ENCODE measurements at regions not wholly inside any gene's neighbourhood (a gene's known extent, or its start where the extent isn't known, plus 50 kb on each side); places are given as distances from the start of the nearest gene placed in this dataset.
"Not testable (repeated sequence)": the region's sequence is repeated elsewhere in the genome, so short reads cannot be mapped to it uniquely, and the experiment has no call there.

DNA sequence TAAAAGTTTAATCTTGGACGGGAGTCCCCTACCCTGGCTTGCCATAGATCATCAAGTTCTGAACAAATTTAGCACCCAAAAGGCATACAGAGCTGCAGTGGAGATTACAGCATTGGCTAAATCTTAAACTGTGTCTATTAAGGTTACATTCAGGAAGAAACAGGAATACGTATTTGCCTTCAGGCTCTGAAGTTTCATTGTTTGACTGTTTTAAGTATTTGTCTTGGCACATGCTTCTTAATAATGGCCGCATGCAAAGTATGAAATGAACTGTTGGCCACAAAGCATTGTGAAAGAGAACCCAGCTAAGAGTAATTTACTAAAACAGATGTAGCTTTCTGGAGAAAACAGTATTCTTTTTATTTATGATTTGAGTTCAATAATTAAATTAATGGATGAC lies 63.9 kb upstream of the CNEP1R1 start:
- DNase-seq (ENCODE audit: low read depth), result peak; percentile 67
- TF ChIP-seq, protein P1, sequence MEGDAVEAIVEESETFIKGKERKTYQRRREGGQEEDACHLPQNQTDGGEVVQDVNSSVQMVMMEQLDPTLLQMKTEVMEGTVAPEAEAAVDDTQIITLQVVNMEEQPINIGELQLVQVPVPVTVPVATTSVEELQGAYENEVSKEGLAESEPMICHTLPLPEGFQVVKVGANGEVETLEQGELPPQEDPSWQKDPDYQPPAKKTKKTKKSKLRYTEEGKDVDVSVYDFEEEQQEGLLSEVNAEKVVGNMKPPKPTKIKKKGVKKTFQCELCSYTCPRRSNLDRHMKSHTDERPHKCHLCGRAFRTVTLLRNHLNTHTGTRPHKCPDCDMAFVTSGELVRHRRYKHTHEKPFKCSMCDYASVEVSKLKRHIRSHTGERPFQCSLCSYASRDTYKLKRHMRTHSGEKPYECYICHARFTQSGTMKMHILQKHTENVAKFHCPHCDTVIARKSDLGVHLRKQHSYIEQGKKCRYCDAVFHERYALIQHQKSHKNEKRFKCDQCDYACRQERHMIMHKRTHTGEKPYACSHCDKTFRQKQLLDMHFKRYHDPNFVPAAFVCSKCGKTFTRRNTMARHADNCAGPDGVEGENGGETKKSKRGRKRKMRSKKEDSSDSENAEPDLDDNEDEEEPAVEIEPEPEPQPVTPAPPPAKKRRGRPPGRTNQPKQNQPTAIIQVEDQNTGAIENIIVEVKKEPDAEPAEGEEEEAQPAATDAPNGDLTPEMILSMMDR (IDR thresholded peaks at IDR 0.05; ENCODE audit: insufficient read depth, low read depth, low read length, missing control alignments), result no peak
- no peak overlapping the region for H3K4me3 ChIP-seq (ENCODE audit: low read length)

DNA sequence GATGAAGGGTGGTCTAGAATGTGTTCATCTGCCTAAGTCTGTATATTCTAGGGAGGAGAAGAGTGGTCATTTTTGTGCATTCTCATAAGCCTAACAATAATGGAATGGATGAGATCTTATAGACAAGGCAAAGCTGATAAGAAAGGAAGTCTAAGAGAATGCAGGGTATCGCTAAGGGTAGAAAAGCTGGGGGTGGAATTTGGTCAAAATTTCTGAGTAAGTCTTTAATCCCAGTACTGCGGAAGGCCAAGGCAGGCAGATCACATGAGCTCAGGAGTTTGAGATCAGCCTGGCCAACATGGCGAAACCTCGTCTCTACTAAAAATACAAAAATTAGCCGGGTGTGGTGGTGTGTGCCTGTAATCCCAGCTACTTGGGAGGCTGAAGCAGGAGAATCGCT lies 62.5 kb upstream of the CNEP1R1 start:
- not testable (repeated sequence) for H3K4me3 ChIP-seq (ENCODE audit: low read length); DNase-seq (ENCODE audit: low read depth)

- no peak overlapping the region for H3K4me3 ChIP-seq (ENCODE audit: low read length)
- TF ChIP-seq, protein P1 (IDR thresholded peaks at IDR 0.05; ENCODE audit: insufficient read depth, low read depth, low read length, missing control alignments), result no peak
- no peak for DNase-seq (ENCODE audit: low read depth)
These were observed 60.7 kb upstream of the CNEP1R1 start for GRCh38 chr16:49964316-49964715.

DNA sequence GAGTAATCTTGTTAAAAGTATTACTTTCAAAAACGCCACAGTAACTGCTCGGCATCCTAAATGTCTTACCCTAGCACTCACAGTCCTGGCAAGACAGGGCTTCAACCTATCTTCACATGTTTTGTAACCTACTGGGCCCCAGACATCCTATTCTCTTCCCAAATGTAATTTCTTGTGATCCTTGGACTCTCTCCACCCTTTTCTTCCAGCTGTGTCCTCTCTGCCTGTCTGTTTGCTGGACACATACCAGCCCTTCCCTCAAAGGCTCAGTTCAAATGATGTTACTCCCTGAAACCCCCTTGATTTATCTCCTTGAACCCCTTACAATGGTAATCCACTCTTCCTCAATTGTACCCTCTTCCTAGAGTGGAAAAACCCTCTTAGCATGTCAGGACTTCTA lies 60.1 kb upstream of the CNEP1R1 start:
- TF ChIP-seq, protein P1 (IDR thresholded peaks at IDR 0.05; ENCODE audit: insufficient read depth, low read depth, low read length, missing control alignments), result no peak
- no peak overlapping the region for H3K4me3 ChIP-seq (ENCODE audit: low read length)
- DNase-seq (ENCODE audit: low read depth), result no peak

- TF ChIP-seq, protein P1 (IDR thresholded peaks at IDR 0.05; ENCODE audit: insufficient read depth, low read depth, low read length, missing control alignments), result no peak
- no peak overlapping the region for H3K4me3 ChIP-seq (ENCODE audit: low read length)
- no peak for DNase-seq (ENCODE audit: low read depth)
These were observed 57.9 kb upstream of the CNEP1R1 start for GRCh38 chr16:49967012-49967559.

DNA sequence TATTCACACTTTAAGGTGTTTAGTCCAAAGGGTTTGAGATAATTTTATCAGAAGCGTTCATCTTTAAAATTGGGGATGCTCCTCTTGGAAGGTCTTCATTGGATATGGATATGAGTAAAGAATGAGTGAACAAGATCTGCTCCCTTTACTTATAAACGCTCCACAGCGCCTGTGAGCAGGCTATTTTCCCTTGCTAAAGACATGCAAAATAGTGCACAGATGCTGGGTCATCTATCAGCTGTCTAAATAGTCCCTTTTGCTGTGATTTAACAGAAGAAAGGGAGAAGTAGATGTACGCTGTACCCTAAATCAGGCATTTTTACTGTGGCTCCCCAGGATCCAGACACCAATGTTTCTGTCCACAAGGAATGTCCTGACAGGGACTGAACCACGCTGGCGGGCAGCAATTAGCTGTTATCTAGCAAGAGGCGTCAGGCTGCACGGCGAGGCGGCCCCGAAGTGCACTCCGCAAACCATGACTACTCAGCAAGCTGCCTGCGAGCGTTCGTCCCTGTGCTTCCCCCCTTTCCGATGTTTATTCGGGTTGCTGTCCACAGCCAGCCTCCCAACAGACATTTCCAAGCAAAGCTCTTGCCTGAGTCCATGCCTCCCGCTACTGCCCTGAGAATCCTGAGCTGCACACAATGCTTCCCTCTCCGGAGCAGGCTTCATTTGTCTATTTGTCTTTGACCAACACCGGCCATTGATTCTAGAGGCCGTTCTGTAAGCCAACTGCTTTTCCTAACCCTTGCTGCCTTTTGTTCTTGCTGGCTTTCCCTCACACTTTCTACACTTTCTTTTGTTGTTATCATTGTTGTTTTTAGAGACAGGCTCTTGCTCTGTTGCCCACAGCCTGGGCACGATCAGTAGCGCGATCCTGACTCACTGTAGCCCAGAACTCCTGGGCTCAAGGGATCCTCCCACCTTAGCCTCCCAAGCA lies 55.7 kb upstream of the CNEP1R1 start:
- DNase-seq (ENCODE audit: low read depth), result no peak
- H3K4me3 ChIP-seq (ENCODE audit: low read length), result no peak overlapping the region
- TF ChIP-seq, protein P1 (IDR thresholded peaks at IDR 0.05; ENCODE audit: insufficient read depth, low read depth, low read length, missing control alignments), result no peak

- TF ChIP-seq, protein P1 (IDR thresholded peaks at IDR 0.05; ENCODE audit: insufficient read depth, low read depth, low read length, missing control alignments), result no peak
- DNase-seq (ENCODE audit: low read depth), result no peak
- no peak overlapping the region for H3K4me3 ChIP-seq (ENCODE audit: low read length)
These were observed 54.1 kb upstream of the CNEP1R1 start for GRCh38 chr16:49970797-49971431.

All from epithelial cell of esophagus (primary cell).